ENCODE measurements at regions not wholly inside any gene's neighbourhood (a gene's known extent, or its start where the extent isn't known, plus 50 kb on each side); places are given as distances from the start of the nearest gene placed in this dataset.
"Not testable (repeated sequence)": the region's sequence is repeated elsewhere in the genome, so short reads cannot be mapped to it uniquely, and the experiment has no call there.

GRCh38 chr5:136453986-136454758 lies 88.8 kb upstream of the TRPC7 start:
- no peak for DNase-seq

GRCh38 chr5:136453199-136453598 lies 87.9 kb upstream of the TRPC7 start:
- no peak for DNase-seq

GRCh38 chr5:136447576-136447975 lies 82.2 kb upstream of the TRPC7 start:
- DNase-seq: not testable (repeated sequence)

- no peak for DNase-seq
Observed at GRCh38 chr5:136446565-136446964, 81.2 kb upstream of the TRPC7 start.

GRCh38 chr5:136444099-136444498 lies 78.8 kb upstream of the TRPC7 start:
- not testable (repeated sequence) for DNase-seq

- DNase-seq: no peak
Observed at GRCh38 chr5:136439367-136439766, 74.0 kb upstream of the TRPC7 start.

- no peak for DNase-seq
Observed at GRCh38 chr5:136435946-136436543, 70.7 kb upstream of the TRPC7 start.

GRCh38 chr5:136434795-136435194 lies 69.5 kb upstream of the TRPC7 start:
- no peak for DNase-seq

- no peak for DNase-seq
Observed at GRCh38 chr5:136432705-136433104, 67.4 kb upstream of the TRPC7 start.

- no peak for DNase-seq
Observed at GRCh38 chr5:136430081-136430480, 64.7 kb upstream of the TRPC7 start.

GRCh38 chr5:136427426-136427825 lies 62.1 kb upstream of the TRPC7 start:
- DNase-seq: no peak

GRCh38 chr5:136425921-136426320 lies 60.6 kb upstream of the TRPC7 start:
- DNase-seq: no peak

- DNase-seq: peak; percentile 47
Observed at GRCh38 chr5:136424835-136425584, 59.7 kb upstream of the TRPC7 start.

GRCh38 chr5:136423944-136424606 lies 58.7 kb upstream of the TRPC7 start:
- no peak for DNase-seq

- peak; percentile 95 for DNase-seq
Observed at GRCh38 chr5:136420168-136420898, 55.0 kb upstream of the TRPC7 start.

GRCh38 chr5:136418301-136418700 lies 53.0 kb upstream of the TRPC7 start:
- DNase-seq: no peak

Data from NCI-H748 treated with DMSO at 0.1 percent for 48 hours (cell line).